ENCODE measurements at regions not wholly inside any gene's neighbourhood (a gene's known extent, or its start where the extent isn't known, plus 50 kb on each side); places are given as distances from the start of the nearest gene placed in this dataset.
A peak's percentile ranks its signal among the peaks of the same experiment; 100 is the strongest.

DNA sequence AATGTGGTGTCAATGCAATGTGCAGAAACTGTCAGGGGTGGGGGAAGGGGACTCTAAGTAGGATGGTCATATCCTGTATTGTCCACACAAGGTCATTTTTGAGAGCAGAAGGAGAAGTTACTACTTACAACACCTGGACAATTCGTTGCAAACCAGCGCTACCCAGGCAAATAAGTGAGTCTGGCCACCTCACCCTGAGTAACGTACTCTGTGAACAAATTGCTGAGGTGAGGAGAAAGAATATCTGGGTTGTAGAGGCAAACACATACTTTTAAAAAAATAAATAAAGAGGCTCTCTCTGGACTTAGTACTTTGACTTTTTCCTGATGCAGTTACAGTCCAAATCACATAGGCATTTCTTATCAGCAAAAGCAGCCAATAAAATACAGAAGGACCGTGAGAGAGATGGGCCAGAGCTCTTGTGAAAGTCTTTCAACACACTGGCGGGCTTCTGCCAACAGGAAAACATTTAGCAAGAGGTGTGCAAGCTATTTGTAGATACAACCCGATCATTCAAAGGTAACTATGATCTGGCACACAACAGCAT, 268.2 kb upstream of the ID2 start:
- BruUV-seq (replicated peaks), result no TSS peak
- intact Hi-C loops (cut with micrococcal nuclease; ENCODE audit: unreplicated experiment), result loop anchor here (1.0 to 5.0 kb wide), 7 partner anchors 44 to 310 kb away; no protein-coding TSS in a partner anchor
- Histone ChIP-seq H3K27me3 (replicated peaks; ENCODE audit: control insufficient read depth, insufficient read depth, low read length) (no peaks in the 10 kb centered on the region), H3K4me1 (peaks cover 37% of the 10 kb centered on the region), H3K4me3 (ENCODE audit: low read depth, low read length) (no peak overlapping the region), H3K9me3 (no peaks in the 10 kb centered on the region), H3K36me3 (ENCODE audit: control insufficient read depth, insufficient read depth, low read length) (peaks cover 1% of the 10 kb centered on the region; the same call in 1 of the 2 replicates)
- Mint-ChIP-seq H3K4me1 (ENCODE audit: low read depth, unreplicated experiment) (peaks cover 27% of the 10 kb centered on the region), H3K36me3 (ENCODE audit: insufficient read depth, unreplicated experiment) (no peaks in the 10 kb centered on the region), H3K4me3 (ENCODE audit: unreplicated experiment) (no peak overlapping the region), H3K9me3 (ENCODE audit: unreplicated experiment) (no peaks in the 10 kb centered on the region), H3K27ac (ENCODE audit: unreplicated experiment) (peak overlapping the region; percentile 79), H3K27me3 (ENCODE audit: insufficient read depth, unreplicated experiment) (no peaks in the 10 kb centered on the region)
- ChIA-PET CTCF (interaction anchor here (0.6 kb wide), 1 partner anchor 615 kb away, joined by 3 read pairs; no protein-coding TSS in a partner anchor), POLR2A (interaction anchor here (1.0 to 1.1 kb wide), 2 partner anchors 265 to 268 kb away, joined by 4 to 6 read pairs; partner anchors contain the start of gene ID2)
- peak; percentile 76 to 83 for DNase-seq
- TF ChIP-seq, protein P1, sequence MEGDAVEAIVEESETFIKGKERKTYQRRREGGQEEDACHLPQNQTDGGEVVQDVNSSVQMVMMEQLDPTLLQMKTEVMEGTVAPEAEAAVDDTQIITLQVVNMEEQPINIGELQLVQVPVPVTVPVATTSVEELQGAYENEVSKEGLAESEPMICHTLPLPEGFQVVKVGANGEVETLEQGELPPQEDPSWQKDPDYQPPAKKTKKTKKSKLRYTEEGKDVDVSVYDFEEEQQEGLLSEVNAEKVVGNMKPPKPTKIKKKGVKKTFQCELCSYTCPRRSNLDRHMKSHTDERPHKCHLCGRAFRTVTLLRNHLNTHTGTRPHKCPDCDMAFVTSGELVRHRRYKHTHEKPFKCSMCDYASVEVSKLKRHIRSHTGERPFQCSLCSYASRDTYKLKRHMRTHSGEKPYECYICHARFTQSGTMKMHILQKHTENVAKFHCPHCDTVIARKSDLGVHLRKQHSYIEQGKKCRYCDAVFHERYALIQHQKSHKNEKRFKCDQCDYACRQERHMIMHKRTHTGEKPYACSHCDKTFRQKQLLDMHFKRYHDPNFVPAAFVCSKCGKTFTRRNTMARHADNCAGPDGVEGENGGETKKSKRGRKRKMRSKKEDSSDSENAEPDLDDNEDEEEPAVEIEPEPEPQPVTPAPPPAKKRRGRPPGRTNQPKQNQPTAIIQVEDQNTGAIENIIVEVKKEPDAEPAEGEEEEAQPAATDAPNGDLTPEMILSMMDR (IDR thresholded peaks at IDR 0.05; ENCODE audit: insufficient read depth in 1 of 2, low read depth in 1 of 2, low read length in 1 of 2, severe bottlenecking in 1 of 2, unreplicated experiment in 1 of 2), result no peak

DNA sequence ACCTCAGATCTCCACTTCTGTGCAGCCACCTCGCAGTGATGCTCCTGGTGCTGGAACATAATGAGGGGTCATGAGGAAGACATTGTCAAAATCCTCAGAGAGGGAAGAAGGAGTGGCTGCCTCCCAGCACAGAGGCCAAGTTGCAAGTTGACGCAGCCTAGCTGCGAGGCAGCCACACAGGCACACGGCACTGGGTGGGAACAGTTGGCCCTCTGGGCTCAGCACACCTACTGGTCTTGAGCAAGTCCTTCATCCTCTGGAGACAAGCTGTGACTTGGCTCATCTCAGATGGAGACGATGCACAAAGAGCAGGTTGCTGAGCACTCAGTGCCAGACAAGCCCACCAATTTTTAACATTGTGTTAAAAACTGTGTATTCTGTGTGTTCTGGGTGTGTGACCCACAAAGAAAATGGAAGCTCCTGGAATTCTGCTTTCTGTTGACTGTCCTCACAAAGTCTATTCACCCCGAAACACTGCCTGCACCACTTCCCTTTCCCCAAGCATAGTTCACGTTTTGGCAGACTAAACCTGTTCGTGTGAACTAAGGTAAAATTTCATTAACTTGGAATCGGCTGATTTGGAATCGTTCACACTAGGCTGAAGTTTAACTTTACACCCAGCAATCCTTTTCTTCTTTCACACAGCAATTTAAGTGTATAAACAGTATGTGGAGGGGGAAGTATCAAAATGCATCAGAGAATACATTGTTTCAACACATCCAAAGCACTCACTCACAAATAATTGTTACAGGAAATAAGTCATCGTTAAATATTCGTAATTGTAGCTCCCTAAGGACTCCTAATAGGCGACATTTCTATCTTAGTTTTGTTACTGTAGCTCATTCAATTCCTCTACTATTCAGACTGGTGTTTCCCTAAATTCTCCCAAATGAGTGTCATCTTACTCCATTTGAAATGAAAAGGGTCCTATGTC, 266.6 kb upstream of the ID2 start:
- H3K4me3 ChIP-seq (ENCODE audit: low read depth, low read length), result no peak overlapping the region
- TF ChIP-seq, protein P1 (IDR thresholded peaks at IDR 0.05; ENCODE audit: insufficient read depth in 1 of 2, low read depth in 1 of 2, low read length in 1 of 2, severe bottlenecking in 1 of 2, unreplicated experiment in 1 of 2), result no peak
- H3K36me3 Mint-ChIP-seq (ENCODE audit: insufficient read depth, unreplicated experiment), result no peaks in the 10 kb centered on the region
- H3K4me1 ChIP-seq, result peaks cover 37% of the 10 kb centered on the region
- H3K9me3 Mint-ChIP-seq (ENCODE audit: unreplicated experiment), result no peaks in the 10 kb centered on the region
- BruUV-seq (replicated peaks), result no TSS peak
- H3K9me3 ChIP-seq, result no peaks in the 10 kb centered on the region
- CTCF ChIA-PET, result interaction anchor here (0.7 kb wide), 1 partner anchor 764 kb away, joined by 3 read pairs; no protein-coding TSS in a partner anchor
- no peak overlapping the region for H3K27ac Mint-ChIP-seq (ENCODE audit: unreplicated experiment)
- H3K27me3 Mint-ChIP-seq (ENCODE audit: insufficient read depth, unreplicated experiment), result no peaks in the 10 kb centered on the region
- H3K4me1 Mint-ChIP-seq (ENCODE audit: low read depth, unreplicated experiment), result peaks cover 27% of the 10 kb centered on the region
- POLR2A ChIA-PET, result no interaction called here
- H3K36me3 ChIP-seq (ENCODE audit: control insufficient read depth, insufficient read depth, low read length), result peaks cover 1% of the 10 kb centered on the region; the same call in 1 of the 2 replicates
- H3K27me3 ChIP-seq (replicated peaks; ENCODE audit: control insufficient read depth, insufficient read depth, low read length), result no peaks in the 10 kb centered on the region
- no peak overlapping the region for H3K4me3 Mint-ChIP-seq (ENCODE audit: unreplicated experiment)
- DNase-seq, result peak in 1 of 2 experiments; percentile 13
- intact Hi-C loops (cut with micrococcal nuclease; ENCODE audit: unreplicated experiment), result loop anchor here (1.0 to 5.0 kb wide), 4 partner anchors 42 to 312 kb away; no protein-coding TSS in a partner anchor

DNA sequence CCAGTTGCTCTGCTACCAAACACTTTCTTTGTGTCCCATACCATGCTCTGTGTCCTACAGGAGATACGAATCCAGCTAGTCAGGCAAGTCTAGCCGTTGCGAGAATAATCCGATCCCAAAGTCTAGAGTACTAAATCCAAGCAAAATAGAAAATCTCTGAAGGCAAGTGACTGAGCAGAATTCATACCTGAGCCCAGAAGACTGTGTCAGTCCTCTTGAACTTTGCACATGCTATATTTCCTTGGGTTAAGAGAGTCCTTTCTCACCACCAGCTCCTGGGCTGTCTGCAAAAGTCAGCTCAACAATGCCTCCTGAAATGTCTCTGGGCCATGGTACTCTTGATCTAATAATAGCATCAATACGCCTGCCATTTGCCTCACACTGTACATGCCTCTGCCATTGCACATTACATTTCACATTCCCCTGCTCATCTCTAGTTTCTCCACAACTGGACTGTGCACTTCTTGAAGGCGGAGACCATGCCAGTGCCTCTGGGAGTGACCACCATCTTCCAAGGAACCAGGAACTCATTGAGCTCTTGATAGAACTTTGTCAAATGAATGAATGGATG, 265.8 kb upstream of the ID2 start:
- no peaks in the 10 kb centered on the region for H3K9me3 Mint-ChIP-seq (ENCODE audit: unreplicated experiment)

More for the DNA sequence above, 265.8 kb upstream of the ID2 start:
- intact Hi-C loops (cut with micrococcal nuclease; ENCODE audit: unreplicated experiment), result no loop called here
- Histone ChIP-seq H3K4me1 (peaks cover 37% of the 10 kb centered on the region), H3K4me3 (ENCODE audit: low read depth, low read length) (no peak overlapping the region), H3K27me3 (replicated peaks; ENCODE audit: control insufficient read depth, insufficient read depth, low read length) (no peaks in the 10 kb centered on the region), H3K36me3 (ENCODE audit: control insufficient read depth, insufficient read depth, low read length) (peaks cover 1% of the 10 kb centered on the region; the same call in 1 of the 2 replicates), H3K9me3 (no peaks in the 10 kb centered on the region)
- CTCF ChIA-PET, result no interaction called here
- Mint-ChIP-seq H3K27me3 (ENCODE audit: insufficient read depth, unreplicated experiment) (no peaks in the 10 kb centered on the region), H3K4me1 (ENCODE audit: low read depth, unreplicated experiment) (peaks cover 26% of the 10 kb centered on the region), H3K27ac (ENCODE audit: unreplicated experiment) (no peak overlapping the region), H3K4me3 (ENCODE audit: unreplicated experiment) (no peak overlapping the region), H3K36me3 (ENCODE audit: insufficient read depth, unreplicated experiment) (no peaks in the 10 kb centered on the region)
- peak in 1 of 2 experiments; percentile 7 for DNase-seq
- POLR2A ChIA-PET, result no interaction called here
- BruUV-seq (replicated peaks), result no TSS peak
- TF ChIP-seq, protein P1 (IDR thresholded peaks at IDR 0.05; ENCODE audit: insufficient read depth in 1 of 2, low read depth in 1 of 2, low read length in 1 of 2, severe bottlenecking in 1 of 2, unreplicated experiment in 1 of 2), result no peak

Data from Caco-2 (cell line).